GM03348 (cell line): ENCODE measurements at regions not wholly inside any gene's neighbourhood (a gene's known extent, or its start where the extent isn't known, plus 50 kb on each side); places are given as distances from the start of the nearest gene placed in this dataset.
A peak's percentile ranks its signal among the peaks of the same experiment; 100 is the strongest.

Experiments
- DNase-seq: peaks from one replicate; pipeline ENCODE4 v3.0.0; 2012; ENCODE audit warnings: low spot score

- no peak for DNase-seq
These were observed 72.3 kb downstream of the GMNC start for GRCh38 chr3:190790185-190790584.

- no peak for DNase-seq
These were observed 75.6 kb downstream of the GMNC start for GRCh38 chr3:190786898-190787297.

- DNase-seq, result no peak
These were observed 77.4 kb downstream of the GMNC start for GRCh38 chr3:190785047-190785446.

- no peak for DNase-seq
These were observed 82.0 kb downstream of the GMNC start for GRCh38 chr3:190780524-190780923.

- no peak for DNase-seq
These were observed 87.9 kb downstream of the GMNC start for GRCh38 chr3:190774633-190775032.

- DNase-seq, result no peak
These were observed 88.5 kb downstream of the GMNC start for GRCh38 chr3:190773948-190774347.

- no peak for DNase-seq
These were observed 89.7 kb downstream of the GMNC start for GRCh38 chr3:190772831-190773230.

GRCh38 chr3:190768891-190769290 is 93.6 kb downstream of the GMNC start:
- DNase-seq, result no peak

- DNase-seq, result no peak
These were observed 94.6 kb downstream of the GMNC start for GRCh38 chr3:190767851-190768250.

GRCh38 chr3:190764231-190765134 is 98.0 kb downstream of the GMNC start:
- DNase-seq, result no peak

- no peak for DNase-seq
These were observed 99.7 kb downstream of the GMNC start for GRCh38 chr3:190762801-190763200.

- peak; percentile 49 for DNase-seq
These were observed 114.9 kb downstream of the GMNC start for GRCh38 chr3:190747571-190747970.

- DNase-seq, result peak; percentile 2
These were observed 115.5 kb downstream of the GMNC start for GRCh38 chr3:190746986-190747385.

GRCh38 chr3:190746531-190746930 is 116.0 kb downstream of the GMNC start:
- DNase-seq, result no peak

GRCh38 chr3:190741788-190742187 is 120.7 kb downstream of the GMNC start:
- DNase-seq, result no peak

GRCh38 chr3:190739641-190740185 is 122.8 kb downstream of the GMNC start:
- DNase-seq, result no peak

- no peak for DNase-seq
These were observed 123.8 kb downstream of the GMNC start for GRCh38 chr3:190738636-190739155.

- DNase-seq, result no peak
These were observed 125.0 kb downstream of the GMNC start for GRCh38 chr3:190737446-190737845.

- DNase-seq, result no peak
These were observed 128.0 kb downstream of the GMNC start for GRCh38 chr3:190734490-190734889.

GRCh38 chr3:190733591-190734146 is 128.8 kb downstream of the GMNC start:
- DNase-seq, result no peak

- no peak for DNase-seq
These were observed 130.9 kb downstream of the GMNC start for GRCh38 chr3:190731596-190731995.

GRCh38 chr3:190728574-190729246 is 133.8 kb downstream of the GMNC start:
- DNase-seq, result no peak
